HCT116 (cell line): ENCODE measurements at regions not wholly inside any gene's neighbourhood (a gene's known extent, or its start where the extent isn't known, plus 50 kb on each side); places are given as distances from the start of the nearest gene placed in this dataset.

Experiments used
- ATAC-seq: fragments of 200-7000 bp; cut with Tn5 transposase; 2 replicates; pipeline ENCODE4 v1.9.1; 2020; ENCODE audit warnings: mild to moderate bottlenecking, moderate library complexity
- BruUV-seq: library from RNA; stranded (reverse); fragments of 400-500 nt; replicated peaks from 2 replicates; lab custom pipeline; 2021; lab: Mats Ljungman, UMichigan
- CTCF ChIA-PET: fragments of 300-600 bp; sonication (Branson Sonifier 250); formaldehyde crosslinking; loops from one replicate; lab custom pipeline; 2021; ENCODE audit warnings: antibody characterized with exemption; lab: Charles Lee
- POLR2A ChIA-PET: fragments of 300-600, 350-600 bp; sonication (Branson Sonifier 250); formaldehyde crosslinking; loops from one replicate; lab custom pipeline; 2021; ENCODE audit warnings: antibody characterized with exemption; lab: Charles Lee
- RAD21 ChIA-PET, 2 experiments: fragments of 300-600 bp; sonication (Branson Sonifier 250); formaldehyde crosslinking; loops; one replicate each; lab custom pipeline; 2023; ENCODE audit warnings: low total read pairs in 2 of 2; ENCODE audit not compliant: uncharacterized antibody in 2 of 2, unreplicated experiment in 2 of 2, low non-redundant PET in 1 of 2; lab: Charles Lee
- DNase-seq: peaks from one replicate; pipeline ENCODE4 v3.0.0-alpha.2; 2010; ENCODE audit warnings: low read depth, low spot score
- H2AFZ ChIP-seq: fragments of 200-600 bp; shearing (Covaris generic), sonication (generic); 2 replicates; pipeline ENCODE4 v1.6.1; 2017; ENCODE audit warnings: low read depth, mixed run types, mixed read lengths, antibody characterized with exemption, low read length; ENCODE audit not compliant: poor library complexity, severe bottlenecking
- H3K27ac ChIP-seq: 2 replicates; pipeline ENCODE4 v1.5.1; 2012; ENCODE audit warnings: low read depth, low read length
- H3K27me3 ChIP-seq: fragments of 200-600 bp; sonication (generic); 2 replicates; pipeline ENCODE4 v1.6.1; 2016; ENCODE audit warnings: mixed run types, low read length, mixed read lengths; ENCODE audit not compliant: insufficient read depth
- H3K36me3 ChIP-seq, 2 experiments: fragments of 200-500 bp in 1 of 2; fragments of 200-600 bp in 1 of 2; sonication (Bioruptor generic) in 1 of 2; sonication (generic) in 1 of 2; 2 replicates each; pipeline versions ENCODE4 v1.5.1 to v1.6.1; 2014 to 2016; ENCODE audit warnings: low read length in 2 of 2, inconsistent platforms in 1 of 2, mixed read lengths in 1 of 2, mixed run types in 1 of 2; ENCODE audit not compliant: insufficient read depth in 2 of 2, control insufficient read depth in 1 of 2
- H3K4me1 ChIP-seq, 2 experiments: fragments of 200-600 bp in 1 of 2; sonication (generic) in 1 of 2; 2 replicates each; pipeline versions ENCODE4 v1.5.1 to v1.6.1; 2012 to 2017; ENCODE audit warnings: low read length in 2 of 2, inconsistent platforms in 1 of 2, mild to moderate bottlenecking in 1 of 2, mixed read lengths in 1 of 2, mixed run types in 1 of 2, moderate library complexity in 1 of 2; ENCODE audit not compliant: insufficient read depth in 2 of 2, control insufficient read depth in 1 of 2
- H3K4me2 ChIP-seq: fragments of 200-600 bp; sonication (generic); 2 replicates; pipeline ENCODE4 v1.6.1; 2017; ENCODE audit warnings: mixed run types, low read length, mixed read lengths
- H3K4me3 ChIP-seq, 2 experiments: fragments of 200-600 bp in 1 of 2; sonication (generic) in 1 of 2; replicated peaks in 1 of 2; 2 replicates each; pipeline ENCODE4 v1.5.1; 2011 to 2016; ENCODE audit warnings: low read length in 2 of 2, control low read depth in 1 of 2, low read depth in 1 of 2, mild to moderate bottlenecking in 1 of 2, mixed read lengths in 1 of 2, mixed run types in 1 of 2
- H3K79me2 ChIP-seq: fragments of 200-600 bp; sonication (generic); 2 replicates; pipeline ENCODE4 v1.6.1; 2017; ENCODE audit warnings: mild to moderate bottlenecking, mixed run types, low read length, moderate library complexity, mixed read lengths; ENCODE audit not compliant: insufficient read depth
- H3K9ac ChIP-seq: fragments of 200-600 bp; sonication (generic); 2 replicates; pipeline ENCODE4 v1.6.1; 2016; ENCODE audit warnings: low read length, mixed read lengths
- H3K9me2 ChIP-seq: fragments of 200-600 bp; sonication (generic), shearing (Covaris generic); 2 replicates; pipeline ENCODE4 v1.6.1; 2017; ENCODE audit warnings: mixed run types, mild to moderate bottlenecking, moderate library complexity; ENCODE audit not compliant: insufficient read depth
- H3K9me3 ChIP-seq, 2 experiments: fragments of 200-500 bp in 1 of 2; fragments of 200-600 bp in 1 of 2; sonication (Bioruptor generic) in 1 of 2; sonication (generic) in 1 of 2; 2 replicates each; pipeline ENCODE4 v1.6.1; 2014 to 2017; ENCODE audit warnings: low read length in 2 of 2, mixed read lengths in 2 of 2, inconsistent platforms in 1 of 2, low read depth in 1 of 2, mild to moderate bottlenecking in 1 of 2, mixed run types in 1 of 2, moderate library complexity in 1 of 2; ENCODE audit not compliant: control insufficient read depth in 1 of 2, insufficient read depth in 1 of 2
- H4K20me1 ChIP-seq: fragments of 200-600 bp; sonication (generic), shearing (Covaris generic); 2 replicates; pipeline ENCODE4 v1.6.1; 2017; ENCODE audit warnings: mixed run types, mild to moderate bottlenecking, moderate library complexity; ENCODE audit not compliant: insufficient read depth
- CEBPB ChIP-seq: IDR thresholded peaks from 2 replicates; pipeline ENCODE4 v1.6.1; 2012; ENCODE audit warnings: low read depth
- EZH2phosphoT487 ChIP-seq: fragments of 200-600 bp; IDR thresholded peaks from 2 replicates; pipeline ENCODE4 v1.6.1; 2018; ENCODE audit warnings: antibody characterized with exemption, borderline replicate concordance
- FOSL1 ChIP-seq: IDR thresholded peaks from 2 replicates; pipeline ENCODE4 v1.6.1; 2012; ENCODE audit warnings: low read depth
- SRF ChIP-seq: IDR thresholded peaks from 2 replicates; pipeline ENCODE4 v1.6.1; 2012; ENCODE audit warnings: low read depth
- intact Hi-C: fragments of 100-400 bp; cut with micrococcal nuclease; formaldehyde crosslinking; loops from 2 replicates; pipeline ENCODE4 v1.10.0; 2022
- TF ChIP-seq, protein P1 (sequence below): IDR thresholded peaks from 2 replicates; pipeline ENCODE4 v1.6.1; 2012; ENCODE audit warnings: low read depth
- TF ChIP-seq, protein P2 (sequence below), 3 experiments: fragments of 200-600 bp in 1 of 3; sonication (generic) in 1 of 3; IDR thresholded peaks in 2 of 3; conservative IDR thresholded peaks in 1 of 3; 2 replicates each; pipeline ENCODE4 v1.5.1; 2012 to 2017; ENCODE audit warnings: low read depth in 2 of 3, low read length in 2 of 3, antibody characterized with exemption in 1 of 3, borderline replicate concordance in 1 of 3, control low read depth in 1 of 3, mild to moderate bottlenecking in 1 of 3, mixed read lengths in 1 of 3, mixed run types in 1 of 3, moderate library complexity in 1 of 3; ENCODE audit not compliant: insufficient read depth in 1 of 3

DNA sequence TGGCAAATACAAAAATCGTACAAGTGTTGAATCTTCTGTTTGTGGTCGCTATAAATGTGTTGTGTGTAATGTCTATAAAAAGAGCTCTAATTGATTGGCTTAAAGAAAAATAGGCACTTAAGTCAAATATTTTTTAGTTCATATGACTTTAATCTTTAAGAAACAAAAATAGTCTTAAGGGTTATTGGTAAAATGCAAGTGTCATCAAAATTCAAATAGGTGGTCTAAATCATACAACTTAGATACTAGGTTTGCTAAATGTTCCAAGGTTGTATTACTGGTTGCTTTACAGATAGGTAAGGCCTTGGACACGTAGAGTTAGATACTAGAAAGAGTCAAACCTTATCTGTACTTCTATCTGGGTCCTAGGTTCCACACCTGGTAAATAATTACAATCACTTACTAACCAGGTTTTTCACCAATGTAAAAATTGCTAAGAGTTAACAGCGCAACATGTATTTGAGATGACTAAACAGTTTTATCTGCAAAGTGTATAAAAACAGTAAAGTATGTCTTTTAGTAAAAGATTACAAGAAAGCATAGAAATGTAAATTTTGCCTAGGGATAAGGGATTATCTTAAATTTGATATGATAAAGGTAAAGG is 91.1 kb upstream of the GNAZ start:
- H3K9me3 ChIP-seq = peaks cover 8 to 14% of the 10 kb centered on the region in 2 experiments; a peak in 3 of 4 replicates
- no peak overlapping the region for H3K9ac ChIP-seq
- BruUV-seq = no TSS peak
- H3K36me3 ChIP-seq = no peaks in the 10 kb centered on the region
- H3K79me2 ChIP-seq = no peaks in the 10 kb centered on the region
- no peak overlapping the region for H3K4me2 ChIP-seq
- no peaks in the 10 kb centered on the region for H4K20me1 ChIP-seq
- no peaks in the 10 kb centered on the region for H3K4me1 ChIP-seq
- intact Hi-C loops = no loop called here
- RAD21 ChIA-PET = no interaction called here
- no peak for DNase-seq
- CTCF ChIA-PET = no interaction called here
- no peak for ATAC-seq
- no peaks in the 10 kb centered on the region for H3K9me2 ChIP-seq
- H3K27me3 ChIP-seq = no peaks in the 10 kb centered on the region
- TF ChIP-seq FOSL1 (no peak), EZH2phosphoT487 (no peak), CEBPB (no peak), SRF (no peak)
- TF ChIP-seq, protein P1, sequence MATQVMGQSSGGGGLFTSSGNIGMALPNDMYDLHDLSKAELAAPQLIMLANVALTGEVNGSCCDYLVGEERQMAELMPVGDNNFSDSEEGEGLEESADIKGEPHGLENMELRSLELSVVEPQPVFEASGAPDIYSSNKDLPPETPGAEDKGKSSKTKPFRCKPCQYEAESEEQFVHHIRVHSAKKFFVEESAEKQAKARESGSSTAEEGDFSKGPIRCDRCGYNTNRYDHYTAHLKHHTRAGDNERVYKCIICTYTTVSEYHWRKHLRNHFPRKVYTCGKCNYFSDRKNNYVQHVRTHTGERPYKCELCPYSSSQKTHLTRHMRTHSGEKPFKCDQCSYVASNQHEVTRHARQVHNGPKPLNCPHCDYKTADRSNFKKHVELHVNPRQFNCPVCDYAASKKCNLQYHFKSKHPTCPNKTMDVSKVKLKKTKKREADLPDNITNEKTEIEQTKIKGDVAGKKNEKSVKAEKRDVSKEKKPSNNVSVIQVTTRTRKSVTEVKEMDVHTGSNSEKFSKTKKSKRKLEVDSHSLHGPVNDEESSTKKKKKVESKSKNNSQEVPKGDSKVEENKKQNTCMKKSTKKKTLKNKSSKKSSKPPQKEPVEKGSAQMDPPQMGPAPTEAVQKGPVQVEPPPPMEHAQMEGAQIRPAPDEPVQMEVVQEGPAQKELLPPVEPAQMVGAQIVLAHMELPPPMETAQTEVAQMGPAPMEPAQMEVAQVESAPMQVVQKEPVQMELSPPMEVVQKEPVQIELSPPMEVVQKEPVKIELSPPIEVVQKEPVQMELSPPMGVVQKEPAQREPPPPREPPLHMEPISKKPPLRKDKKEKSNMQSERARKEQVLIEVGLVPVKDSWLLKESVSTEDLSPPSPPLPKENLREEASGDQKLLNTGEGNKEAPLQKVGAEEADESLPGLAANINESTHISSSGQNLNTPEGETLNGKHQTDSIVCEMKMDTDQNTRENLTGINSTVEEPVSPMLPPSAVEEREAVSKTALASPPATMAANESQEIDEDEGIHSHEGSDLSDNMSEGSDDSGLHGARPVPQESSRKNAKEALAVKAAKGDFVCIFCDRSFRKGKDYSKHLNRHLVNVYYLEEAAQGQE = no peak
- TF ChIP-seq, protein P2, sequence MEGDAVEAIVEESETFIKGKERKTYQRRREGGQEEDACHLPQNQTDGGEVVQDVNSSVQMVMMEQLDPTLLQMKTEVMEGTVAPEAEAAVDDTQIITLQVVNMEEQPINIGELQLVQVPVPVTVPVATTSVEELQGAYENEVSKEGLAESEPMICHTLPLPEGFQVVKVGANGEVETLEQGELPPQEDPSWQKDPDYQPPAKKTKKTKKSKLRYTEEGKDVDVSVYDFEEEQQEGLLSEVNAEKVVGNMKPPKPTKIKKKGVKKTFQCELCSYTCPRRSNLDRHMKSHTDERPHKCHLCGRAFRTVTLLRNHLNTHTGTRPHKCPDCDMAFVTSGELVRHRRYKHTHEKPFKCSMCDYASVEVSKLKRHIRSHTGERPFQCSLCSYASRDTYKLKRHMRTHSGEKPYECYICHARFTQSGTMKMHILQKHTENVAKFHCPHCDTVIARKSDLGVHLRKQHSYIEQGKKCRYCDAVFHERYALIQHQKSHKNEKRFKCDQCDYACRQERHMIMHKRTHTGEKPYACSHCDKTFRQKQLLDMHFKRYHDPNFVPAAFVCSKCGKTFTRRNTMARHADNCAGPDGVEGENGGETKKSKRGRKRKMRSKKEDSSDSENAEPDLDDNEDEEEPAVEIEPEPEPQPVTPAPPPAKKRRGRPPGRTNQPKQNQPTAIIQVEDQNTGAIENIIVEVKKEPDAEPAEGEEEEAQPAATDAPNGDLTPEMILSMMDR (IDR thresholded peaks at IDR 0.05 in 2 of 3, conservative IDR thresholded peaks at IDR 0.05 in 1 of 3; ENCODE audit: borderline replicate concordance in 1 of 3, insufficient read depth in 1 of 3, low read depth in 2 of 3, low read length in 2 of 3) = no peak
- no peak overlapping the region for H3K4me3 ChIP-seq
- POLR2A ChIA-PET = no interaction called here
- H3K27ac ChIP-seq = no peak overlapping the region
- no peak overlapping the region for H2AFZ ChIP-seq
